ENCODE measurements at regions not wholly inside any gene's neighbourhood (a gene's known extent, or its start where the extent isn't known, plus 50 kb on each side); places are given as distances from the start of the nearest gene placed in this dataset.

GRCh38 chr1:73517603-73518191, 680.3 kb downstream of the LRRIQ3 start:
- no peak for DNase-seq
- no peaks in the 10 kb centered on the region for H3K36me3 Mint-ChIP-seq (ENCODE audit: low read depth)
- no peak for TF ChIP-seq CTCF (conservative IDR thresholded peaks at IDR 0.05)

GRCh38 chr1:73516451-73516850, 681.5 kb downstream of the LRRIQ3 start:
- WGBS, 2 experiments (ENCODE audit: insufficient coverage in 1 of 2, insufficient read length in 1 of 2), result 88% methylated on average over 1 of the region's 1 CpG; no CpG with 5 or more reads in 1 of the 2 experiments
- no peak overlapping the region for H3K4me3 ChIP-seq (ENCODE audit: low read length)
- no peak for TF ChIP-seq CTCF (conservative IDR thresholded peaks at IDR 0.05)
- peaks cover 6% of the 10 kb centered on the region for H3K4me1 Mint-ChIP-seq
- H3K27me3 ChIP-seq (ENCODE audit: control insufficient read depth, insufficient read depth, low read length, poor library complexity, severe bottlenecking), result no peaks in the 10 kb centered on the region
- no peak overlapping the region for H3K4me3 Mint-ChIP-seq
- H3K27ac Mint-ChIP-seq, result no peak overlapping the region
- no peaks in the 10 kb centered on the region for H3K36me3 Mint-ChIP-seq (ENCODE audit: low read depth)
- H3K36me3 ChIP-seq (ENCODE audit: control insufficient read depth, insufficient read depth, low read length), result no peaks in the 10 kb centered on the region
- DNase-seq, result no peak
- H3K9me3 Mint-ChIP-seq, result no peaks in the 10 kb centered on the region
- H3K9me3 ChIP-seq (ENCODE audit: control insufficient read depth, low read length), result no peaks in the 10 kb centered on the region
- no peak overlapping the region for H3K27ac ChIP-seq (ENCODE audit: low read depth, low read length)
- H3K27me3 Mint-ChIP-seq (ENCODE audit: insufficient read depth), result no peaks in the 10 kb centered on the region
- peaks cover 4% of the 10 kb centered on the region for H3K4me1 ChIP-seq (ENCODE audit: control insufficient read depth, insufficient read depth, low read length)
- H3K9ac ChIP-seq (ENCODE audit: extremely low read depth, low read length, poor library complexity, severe bottlenecking), result no peak overlapping the region

More at GRCh38 chr1:73517603-73518191, 680.3 kb downstream of the LRRIQ3 start:
- H3K27ac Mint-ChIP-seq, result no peak overlapping the region
- H3K4me1 Mint-ChIP-seq, result peaks cover 7% of the 10 kb centered on the region
- no peaks in the 10 kb centered on the region for H3K36me3 ChIP-seq (ENCODE audit: control insufficient read depth, insufficient read depth, low read length)
- H3K4me3 ChIP-seq (ENCODE audit: low read length), result no peak overlapping the region
- peaks cover 7% of the 10 kb centered on the region for H3K4me1 ChIP-seq (ENCODE audit: control insufficient read depth, insufficient read depth, low read length)
- 84 to 95% methylated on average over 3 of the region's 3 CpGs for WGBS, 2 experiments (ENCODE audit: insufficient coverage in 1 of 2, insufficient read length in 1 of 2)
- no peaks in the 10 kb centered on the region for H3K9me3 ChIP-seq (ENCODE audit: control insufficient read depth, low read length)
- H3K4me3 Mint-ChIP-seq, result no peak overlapping the region
- no peaks in the 10 kb centered on the region for H3K27me3 ChIP-seq (ENCODE audit: control insufficient read depth, insufficient read depth, low read length, poor library complexity, severe bottlenecking)
- H3K9ac ChIP-seq (ENCODE audit: extremely low read depth, low read length, poor library complexity, severe bottlenecking), result no peak overlapping the region
- no peaks in the 10 kb centered on the region for H3K9me3 Mint-ChIP-seq
- no peak overlapping the region for H3K27ac ChIP-seq (ENCODE audit: low read depth, low read length)
- H3K27me3 Mint-ChIP-seq (ENCODE audit: insufficient read depth), result no peaks in the 10 kb centered on the region

GRCh38 chr1:73511038-73511437, 686.9 kb downstream of the LRRIQ3 start:
- no peak overlapping the region for H3K27ac Mint-ChIP-seq

More at GRCh38 chr1:73511038-73511437, 686.9 kb downstream of the LRRIQ3 start:
- no peaks in the 10 kb centered on the region for H3K27me3 Mint-ChIP-seq (ENCODE audit: insufficient read depth)
- no peaks in the 10 kb centered on the region for H3K9me3 ChIP-seq (ENCODE audit: control insufficient read depth, low read length)
- no peak for TF ChIP-seq CTCF (conservative IDR thresholded peaks at IDR 0.05)
- no peak overlapping the region for H3K9ac ChIP-seq (ENCODE audit: extremely low read depth, low read length, poor library complexity, severe bottlenecking)
- H3K4me1 ChIP-seq (ENCODE audit: control insufficient read depth, insufficient read depth, low read length), result no peaks in the 10 kb centered on the region
- no peaks in the 10 kb centered on the region for H3K4me1 Mint-ChIP-seq
- no peaks in the 10 kb centered on the region for H3K36me3 Mint-ChIP-seq (ENCODE audit: low read depth)
- H3K27me3 ChIP-seq (ENCODE audit: control insufficient read depth, insufficient read depth, low read length, poor library complexity, severe bottlenecking), result no peaks in the 10 kb centered on the region
- no peak for DNase-seq
- no peak overlapping the region for H3K27ac ChIP-seq (ENCODE audit: low read depth, low read length)
- H3K36me3 ChIP-seq (ENCODE audit: control insufficient read depth, insufficient read depth, low read length), result no peaks in the 10 kb centered on the region
- no peak overlapping the region for H3K4me3 Mint-ChIP-seq
- H3K9me3 Mint-ChIP-seq, result no peaks in the 10 kb centered on the region
- no peak overlapping the region for H3K4me3 ChIP-seq (ENCODE audit: low read length)

Measured in endodermal cell (in vitro differentiated cells).